Activated CD8-positive, alpha-beta memory T cell treated with anti-CD3 and anti-CD28 coated beads for 48 hours (primary cell): ENCODE measurements at regions not wholly inside any gene's neighbourhood (a gene's known extent, or its start where the extent isn't known, plus 50 kb on each side); places are given as distances from the start of the nearest gene placed in this dataset.
A peak's percentile ranks its signal among the peaks of the same experiment; 100 is the strongest.
"Not testable (repeated sequence)": the region's sequence is repeated elsewhere in the genome, so short reads cannot be mapped to it uniquely, and the experiment has no call there.

ENCODE experiments used
- DNase-seq, 3 experiments: peaks; one replicate each; pipeline ENCODE4 v3.0.0-alpha.2; 2020; ENCODE audit warnings: low read depth in 2 of 3, low spot score in 2 of 3

- no peak for DNase-seq
These were observed 61.5 kb downstream of the PRSS23 start for GRCh38 chr11:86861810-86862209.

GRCh38 chr11:86863476-86863875 is 63.1 kb downstream of the PRSS23 start:
- no peak for DNase-seq

- DNase-seq = no peak
These were observed 65.1 kb downstream of the PRSS23 start for GRCh38 chr11:86865436-86865835.

GRCh38 chr11:86869531-86869930 is 69.2 kb downstream of the PRSS23 start:
- DNase-seq = no peak

- DNase-seq = peak in 1 of 3 experiments; percentile 20
These were observed 69.7 kb downstream of the PRSS23 start for GRCh38 chr11:86869966-86870570.

GRCh38 chr11:86873573-86874083 is 73.3 kb downstream of the PRSS23 start:
- no peak for DNase-seq

- DNase-seq = no peak
These were observed 74.1 kb downstream of the PRSS23 start for GRCh38 chr11:86874304-86875056.

GRCh38 chr11:86876716-86877234 is 76.4 kb downstream of the PRSS23 start:
- DNase-seq = no peak

GRCh38 chr11:86877503-86877902 is 77.2 kb downstream of the PRSS23 start:
- DNase-seq = no peak

GRCh38 chr11:86879241-86879640 is 76.0 kb downstream of the FZD4 start:
- DNase-seq = not testable (repeated sequence)

- DNase-seq = no peak
These were observed 69.9 kb downstream of the FZD4 start for GRCh38 chr11:86885311-86885710.

GRCh38 chr11:86888164-86889000 is 66.8 kb downstream of the FZD4 start:
- DNase-seq = no peak

- DNase-seq = no peak
These were observed 66.2 kb downstream of the FZD4 start for GRCh38 chr11:86889001-86889341.

- DNase-seq = no peak
These were observed 64.2 kb downstream of the FZD4 start for GRCh38 chr11:86891036-86891435.

- DNase-seq = no peak
These were observed 62.0 kb downstream of the FZD4 start for GRCh38 chr11:86893235-86893634.
